ENCODE measurements at regions not wholly inside any gene's neighbourhood (a gene's known extent, or its start where the extent isn't known, plus 50 kb on each side); places are given as distances from the start of the nearest gene placed in this dataset.
"Not testable (repeated sequence)": the region's sequence is repeated elsewhere in the genome, so short reads cannot be mapped to it uniquely, and the experiment has no call there.

DNA sequence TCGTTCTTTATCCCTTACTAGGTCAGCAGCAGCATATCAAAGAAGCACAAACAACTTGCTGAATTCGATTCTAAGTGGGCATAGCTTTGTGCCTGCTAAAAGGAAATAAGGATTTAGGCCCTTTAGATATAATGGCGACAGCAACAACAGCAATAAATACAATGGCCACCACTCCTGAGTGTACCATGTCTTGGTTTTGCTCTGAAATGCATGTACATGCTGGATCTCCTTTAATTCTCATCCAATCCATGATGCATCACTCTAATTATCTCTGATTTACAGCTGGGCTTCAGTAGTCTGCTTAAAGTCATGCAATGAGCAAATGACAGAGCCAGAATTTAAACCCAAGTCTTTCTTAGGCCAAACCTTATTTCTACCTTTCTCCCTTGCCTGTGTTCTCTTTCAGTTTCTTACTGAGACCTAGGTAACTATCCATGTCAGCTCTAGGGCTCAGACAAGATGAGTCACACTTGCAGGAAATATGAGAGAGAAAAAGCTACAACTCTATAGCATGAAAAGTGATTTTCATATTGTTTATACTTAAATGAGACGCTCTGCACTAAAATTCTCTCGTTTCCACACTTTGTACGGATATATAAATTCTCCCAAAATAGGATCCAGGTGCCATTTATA, 111.8 kb downstream of the HMHB1 start:
- ChIA-PET CTCF (interaction anchor here (0.9 kb wide), 1 partner anchor 520 kb away, joined by 3 read pairs; the partner anchor contains the start of gene NR3C1), POLR2A (no interaction called here)
- TF ChIP-seq, protein P1, sequence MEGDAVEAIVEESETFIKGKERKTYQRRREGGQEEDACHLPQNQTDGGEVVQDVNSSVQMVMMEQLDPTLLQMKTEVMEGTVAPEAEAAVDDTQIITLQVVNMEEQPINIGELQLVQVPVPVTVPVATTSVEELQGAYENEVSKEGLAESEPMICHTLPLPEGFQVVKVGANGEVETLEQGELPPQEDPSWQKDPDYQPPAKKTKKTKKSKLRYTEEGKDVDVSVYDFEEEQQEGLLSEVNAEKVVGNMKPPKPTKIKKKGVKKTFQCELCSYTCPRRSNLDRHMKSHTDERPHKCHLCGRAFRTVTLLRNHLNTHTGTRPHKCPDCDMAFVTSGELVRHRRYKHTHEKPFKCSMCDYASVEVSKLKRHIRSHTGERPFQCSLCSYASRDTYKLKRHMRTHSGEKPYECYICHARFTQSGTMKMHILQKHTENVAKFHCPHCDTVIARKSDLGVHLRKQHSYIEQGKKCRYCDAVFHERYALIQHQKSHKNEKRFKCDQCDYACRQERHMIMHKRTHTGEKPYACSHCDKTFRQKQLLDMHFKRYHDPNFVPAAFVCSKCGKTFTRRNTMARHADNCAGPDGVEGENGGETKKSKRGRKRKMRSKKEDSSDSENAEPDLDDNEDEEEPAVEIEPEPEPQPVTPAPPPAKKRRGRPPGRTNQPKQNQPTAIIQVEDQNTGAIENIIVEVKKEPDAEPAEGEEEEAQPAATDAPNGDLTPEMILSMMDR (IDR thresholded peaks at IDR 0.05; ENCODE audit: insufficient read depth, low read depth, low read length) = no peak
- Histone ChIP-seq H3K36me3 (ENCODE audit: control insufficient read depth, insufficient read depth, low read length) (no peaks in the 10 kb centered on the region), H3K27me3 (ENCODE audit: control insufficient read depth, insufficient read depth, low read length) (no peaks in the 10 kb centered on the region), H3K4me3 (ENCODE audit: low read depth, low read length) (no peak overlapping the region)
- no peak for DNase-seq (ENCODE audit: low read depth)

DNA sequence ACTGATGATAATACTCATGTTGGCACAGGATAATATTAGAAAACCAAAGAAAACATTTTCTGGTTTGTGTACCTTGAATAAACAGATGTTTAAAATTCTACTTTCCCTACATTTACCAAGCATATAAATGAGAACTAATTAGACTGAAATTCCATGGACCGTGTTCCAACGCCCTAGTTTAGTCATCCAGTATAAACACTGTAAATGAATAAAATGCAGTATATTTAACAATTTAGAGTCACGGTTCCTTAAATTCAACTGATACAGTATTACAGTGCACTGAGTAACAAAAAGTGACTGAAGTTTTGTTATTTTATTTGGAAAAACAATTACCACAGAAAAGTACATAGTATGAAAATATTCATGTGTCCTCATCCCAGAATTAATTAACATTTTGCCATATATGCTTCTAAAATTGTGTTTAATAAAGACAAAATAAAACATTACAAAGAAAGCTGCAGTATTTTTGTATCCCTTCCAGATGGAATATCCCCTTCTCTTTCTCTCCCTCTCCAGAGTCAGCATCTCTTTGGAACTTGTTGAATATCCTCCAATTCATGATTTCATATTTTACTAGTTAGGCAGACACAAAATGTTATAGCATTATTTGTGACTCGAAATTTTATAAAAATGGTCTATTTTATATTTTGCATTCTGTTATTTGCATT, 112.5 kb downstream of the HMHB1 start:
- ChIA-PET POLR2A (no interaction called here), CTCF (interaction anchor here (0.9 kb wide), 1 partner anchor 521 kb away, joined by 3 read pairs; the partner anchor contains the start of gene NR3C1)
- Histone ChIP-seq H3K4me3 (ENCODE audit: low read depth, low read length) (no peak overlapping the region), H3K36me3 (ENCODE audit: control insufficient read depth, insufficient read depth, low read length) (no peaks in the 10 kb centered on the region), H3K27me3 (ENCODE audit: control insufficient read depth, insufficient read depth, low read length) (no peaks in the 10 kb centered on the region)
- no peak for DNase-seq (ENCODE audit: low read depth)
- TF ChIP-seq, protein P1 (IDR thresholded peaks at IDR 0.05; ENCODE audit: insufficient read depth, low read depth, low read length) = no peak

DNA sequence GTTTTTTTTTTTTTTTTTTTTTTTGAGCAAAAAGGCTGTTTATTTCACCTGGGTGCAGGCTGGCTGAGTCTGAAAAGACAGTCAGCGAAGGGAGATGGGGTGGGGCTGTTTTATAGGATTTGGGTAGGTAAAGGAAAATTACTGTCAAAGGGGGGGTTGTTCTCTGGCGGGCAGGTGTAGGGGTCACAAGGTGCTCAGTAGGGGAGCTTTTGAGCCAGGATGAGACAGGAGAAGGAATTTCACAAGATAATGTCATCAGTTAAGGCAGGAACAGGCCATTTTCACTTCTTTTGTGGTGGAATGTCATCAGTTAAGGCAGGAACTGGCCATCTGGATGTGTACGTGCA, 113.0 kb downstream of the HMHB1 start:
- H3K36me3 ChIP-seq (ENCODE audit: control insufficient read depth, insufficient read depth, low read length); DNase-seq (ENCODE audit: low read depth); CTCF ChIA-PET; H3K4me3 ChIP-seq (ENCODE audit: low read depth, low read length); H3K27me3 ChIP-seq (ENCODE audit: control insufficient read depth, insufficient read depth, low read length); POLR2A ChIA-PET: not testable (repeated sequence)

DNA sequence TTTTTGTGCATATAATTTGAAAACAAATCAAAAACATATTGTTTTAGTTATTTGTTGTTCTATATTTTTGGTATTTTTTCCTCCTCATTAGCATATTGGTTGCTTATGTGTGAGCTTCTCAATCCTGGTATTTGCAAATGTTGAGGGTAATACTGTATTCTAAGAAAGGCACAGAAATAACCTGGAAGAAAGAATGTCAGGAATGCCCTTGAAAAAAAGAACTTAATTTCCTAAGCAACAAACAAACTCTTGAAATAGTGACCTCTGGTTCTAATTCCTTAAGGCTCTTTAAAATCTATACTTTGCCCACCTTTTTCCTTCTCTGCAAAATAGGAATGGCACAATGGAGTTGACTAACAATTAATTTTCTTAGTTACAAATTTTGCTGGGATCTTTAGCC, 117.5 kb downstream of the HMHB1 start:
- ChIA-PET CTCF (no interaction called here), POLR2A (no interaction called here)
- Histone ChIP-seq H3K27me3 (ENCODE audit: control insufficient read depth, insufficient read depth, low read length) (no peaks in the 10 kb centered on the region), H3K36me3 (ENCODE audit: control insufficient read depth, insufficient read depth, low read length) (no peaks in the 10 kb centered on the region), H3K4me3 (ENCODE audit: low read depth, low read length) (no peak overlapping the region)
- DNase-seq (ENCODE audit: low read depth) = no peak
- TF ChIP-seq, protein P1 (IDR thresholded peaks at IDR 0.05; ENCODE audit: insufficient read depth, low read depth, low read length) = no peak

DNA sequence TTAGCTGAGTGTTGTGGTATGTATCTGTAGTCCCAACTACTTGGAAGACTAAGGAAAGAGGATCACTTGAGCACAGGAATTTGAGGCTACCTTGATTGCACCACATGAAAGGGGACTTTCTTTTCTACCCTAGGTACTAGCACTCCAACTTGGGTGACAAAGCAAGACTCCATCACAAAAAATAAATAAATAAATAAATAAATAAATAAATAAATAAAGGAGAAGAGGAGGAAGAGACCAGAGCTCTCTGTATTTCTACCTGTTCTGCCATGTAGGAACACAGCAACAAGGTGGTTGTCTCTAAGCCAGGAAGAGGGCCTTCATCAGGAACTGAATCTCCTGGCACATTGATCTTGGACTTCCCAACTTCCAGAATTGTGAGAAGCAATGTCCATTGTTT, 118.6 kb downstream of the HMHB1 start:
- Histone ChIP-seq H3K36me3 (ENCODE audit: control insufficient read depth, insufficient read depth, low read length) (no peaks in the 10 kb centered on the region), H3K4me3 (ENCODE audit: low read depth, low read length) (no peak overlapping the region), H3K27me3 (ENCODE audit: control insufficient read depth, insufficient read depth, low read length) (no peaks in the 10 kb centered on the region)
- ChIA-PET POLR2A (no interaction called here), CTCF (interaction anchor here (1.8 kb wide), 1 partner anchor 18 kb away, joined by 4 read pairs; no protein-coding TSS in a partner anchor)
- TF ChIP-seq, protein P1 (IDR thresholded peaks at IDR 0.05; ENCODE audit: insufficient read depth, low read depth, low read length) = no peak
- no peak for DNase-seq (ENCODE audit: low read depth)
